Ovary (tissue), 7 donors: ENCODE measurements at regions not wholly inside any gene's neighbourhood (a gene's known extent, or its start where the extent isn't known, plus 50 kb on each side); places are given as distances from the start of the nearest gene placed in this dataset. TPM values are rescaled to one million over a fixed set of nuclear protein-coding genes. Genes with fewer than 3 reads are reported as not detected.

ENCODE experiments used
- DNase-seq, 5 donors: peaks; one replicate each; pipeline ENCODE4 v3.0.0-alpha.2; 2019 to 2020
- H3K27ac ChIP-seq, 2 donors: fragments of 200-600 bp; one replicate each; pipeline versions ENCODE4 v1.5.1 to v1.8.0; 2019 to 2022
- H3K27me3 ChIP-seq: fragments of 200-600 bp; one replicate; pipeline ENCODE4 v1.8.0; 2022
- H3K36me3 ChIP-seq: fragments of 200-600 bp; sonication (generic); one replicate; pipeline ENCODE4 v1.5.1; 2019
- H3K4me1 ChIP-seq: one replicate; pipeline ENCODE4 v1.8.1; 2013; ENCODE audit warnings: mild to moderate bottlenecking, moderate library complexity; ENCODE audit not compliant: insufficient read depth
- H3K4me3 ChIP-seq: fragments of 200-600 bp; sonication (generic); one replicate; pipeline ENCODE4 v1.5.1; 2017
- H3K9me3 ChIP-seq, 2 donors: fragments of 200-600 bp in 1 of 2; sonication (generic) in 1 of 2; one replicate each; pipeline versions ENCODE4 v1.5.1 to v1.8.1; 2013 to 2019; ENCODE audit warnings: mild to moderate bottlenecking in 1 of 2, moderate library complexity in 1 of 2
- CTCF ChIP-seq, 3 donors: fragments of 450-650 bp in 2 of 3; fragments of 200-600 bp in 1 of 3; IDR thresholded peaks; one replicate each; pipeline versions ENCODE4 v1.5.1 to v1.8.0; 2016 to 2022; ENCODE audit warnings: antibody characterized with exemption in 3 of 3, mild to moderate bottlenecking in 1 of 3
- EP300 ChIP-seq: sonication (generic); formaldehyde crosslinking; IDR thresholded peaks from one replicate; pipeline ENCODE4 v1.6.1; 2017; ENCODE audit warnings: antibody characterized with exemption
- POLR2A ChIP-seq: fragments of 450-650 bp; IDR thresholded peaks from one replicate; pipeline ENCODE4 v1.6.1; 2017; ENCODE audit warnings: antibody characterized with exemption, mild to moderate bottlenecking, moderate library complexity
- WGBS, 3 donors: extraction: QIAGEN DNeasy Blood & Tissue Kit in 1 of 3; methylation state at CpG; one replicate each; pipeline versions ENCODE4 v1.1.5 to v1.1.7; 2013 to 2017; 5-methylcytosine and 5-hydroxymethylcytosine counted together
- intact Hi-C, 4 donors: fragments of 100-400 bp; cut with DNase I; formaldehyde crosslinking; loops; one replicate each; pipeline versions ENCODE4 v1.11.0 to v1.15.1; 2022 to 2023
- small RNA-seq: library from RNA; depleted of rRNA; stranded (forward); fragments of <200 nt; gene quantifications from one replicate; pipeline ENCODE3, GENCODE V24; 2016
- donor health status: DM: no; HTN: no; CAD: no; lungs with moderate emphysema.
- donor health status: DM: no; HTN: no; CAD: no.
- donor health status: Bipolar disorder and iron deficiency.
- donor health status: DM: no; HTN: no; CAD: no.
- donor health status: DM: yes; HTN: yes; CAD: no.

- no peak for DNase-seq
- peaks cover 4% of the 10 kb centered on the region for H3K4me1 ChIP-seq
- no peaks in the 10 kb centered on the region for H3K27me3 ChIP-seq
- intact Hi-C loops: no loop called here
- H3K36me3 ChIP-seq: no peaks in the 10 kb centered on the region
- TF ChIP-seq EP300 (no peak), CTCF (IDR thresholded peaks at IDR 0.05) (no peak), POLR2A (no peak)
- H3K27ac ChIP-seq: no peak overlapping the region
- no peak overlapping the region for H3K4me3 ChIP-seq
- H3K9me3 ChIP-seq: no peaks in the 10 kb centered on the region
- WGBS, 3 donors: 36 to 40% (median 39%) methylated on average over 1 of the region's 1 CpG
These were observed 51.1 kb upstream of the FRMD6 start for GRCh38 chr14:51600658-51601057.

Small RNAs in the stretch of these regions (small RNA-seq; reads per million reads assigned to genes)
- not detected for gene RNU6-1291P
